Testis (tissue), 2 donors: ENCODE measurements at regions not wholly inside any gene's neighbourhood (a gene's known extent, or its start where the extent isn't known, plus 50 kb on each side); places are given as distances from the start of the nearest gene placed in this dataset.

Source experiments
- POLR2A ChIP-seq: fragments of 450-650 bp; IDR thresholded peaks from one replicate; pipeline ENCODE4 v1.6.1; 2017; ENCODE audit warnings: antibody characterized with exemption, mild to moderate bottlenecking, moderate library complexity
- TF ChIP-seq, protein P1 (sequence below), 3 experiments: fragments of 450-650 bp in 2 of 3; fragments of 200-600 bp in 1 of 3; sonication (generic) in 1 of 3; IDR thresholded peaks; one replicate each; pipeline ENCODE4 v1.5.1; 2016 to 2019; ENCODE audit warnings: antibody characterized with exemption in 3 of 3, mild to moderate bottlenecking in 2 of 3, moderate library complexity in 1 of 3

DNA sequence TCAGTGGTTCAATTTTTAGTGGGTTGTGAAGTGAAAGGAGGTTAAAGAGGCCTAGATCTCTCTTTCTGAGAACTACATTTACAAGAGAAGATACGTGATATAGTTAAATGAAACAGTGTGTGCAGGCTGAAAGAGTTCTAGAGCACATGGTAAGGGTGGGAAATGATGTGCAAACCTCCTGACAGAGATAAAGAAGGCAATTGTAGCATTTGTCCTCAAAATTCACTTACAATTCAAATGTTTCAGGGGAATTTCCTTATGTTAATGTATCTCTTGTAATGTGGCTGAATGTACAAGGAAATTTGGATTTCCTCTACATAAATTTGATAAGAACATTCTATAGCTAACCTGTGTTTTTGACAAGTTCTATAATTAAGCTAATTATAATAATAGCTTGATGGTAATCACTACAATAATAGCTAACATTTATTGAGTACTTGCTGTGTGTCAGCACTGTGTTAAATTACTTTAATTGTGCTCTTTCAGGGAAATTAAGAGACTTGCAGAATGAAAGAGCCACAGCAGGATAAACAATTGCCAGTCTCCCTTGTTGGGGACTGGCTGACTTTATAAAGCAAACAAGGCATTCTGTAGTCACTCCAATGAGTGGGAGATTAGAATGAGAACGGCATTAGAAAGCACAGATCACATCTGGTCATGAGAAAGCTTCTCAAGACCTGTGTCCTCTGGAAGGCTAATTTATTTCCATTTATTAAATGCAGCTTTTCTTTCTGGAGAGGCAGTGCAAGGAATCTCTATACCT, 139.7 kb upstream of the TMEM72 start:
- no peak for TF ChIP-seq POLR2A
- TF ChIP-seq, protein P1, sequence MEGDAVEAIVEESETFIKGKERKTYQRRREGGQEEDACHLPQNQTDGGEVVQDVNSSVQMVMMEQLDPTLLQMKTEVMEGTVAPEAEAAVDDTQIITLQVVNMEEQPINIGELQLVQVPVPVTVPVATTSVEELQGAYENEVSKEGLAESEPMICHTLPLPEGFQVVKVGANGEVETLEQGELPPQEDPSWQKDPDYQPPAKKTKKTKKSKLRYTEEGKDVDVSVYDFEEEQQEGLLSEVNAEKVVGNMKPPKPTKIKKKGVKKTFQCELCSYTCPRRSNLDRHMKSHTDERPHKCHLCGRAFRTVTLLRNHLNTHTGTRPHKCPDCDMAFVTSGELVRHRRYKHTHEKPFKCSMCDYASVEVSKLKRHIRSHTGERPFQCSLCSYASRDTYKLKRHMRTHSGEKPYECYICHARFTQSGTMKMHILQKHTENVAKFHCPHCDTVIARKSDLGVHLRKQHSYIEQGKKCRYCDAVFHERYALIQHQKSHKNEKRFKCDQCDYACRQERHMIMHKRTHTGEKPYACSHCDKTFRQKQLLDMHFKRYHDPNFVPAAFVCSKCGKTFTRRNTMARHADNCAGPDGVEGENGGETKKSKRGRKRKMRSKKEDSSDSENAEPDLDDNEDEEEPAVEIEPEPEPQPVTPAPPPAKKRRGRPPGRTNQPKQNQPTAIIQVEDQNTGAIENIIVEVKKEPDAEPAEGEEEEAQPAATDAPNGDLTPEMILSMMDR (IDR thresholded peaks at IDR 0.05) = no peak
